Stimulated activated CD8-positive, alpha-beta memory T cell treated with anti-CD3 and anti-CD28 coated beads, Interleukin-12 subunit alpha, Interleukin-12 subunit beta, amount 100 ng/mL, for 24 hours (primary cell): ENCODE measurements at regions not wholly inside any gene's neighbourhood (a gene's known extent, or its start where the extent isn't known, plus 50 kb on each side); places are given as distances from the start of the nearest gene placed in this dataset.
"Not testable (repeated sequence)": the region's sequence is repeated elsewhere in the genome, so short reads cannot be mapped to it uniquely, and the experiment has no call there.

Experiments used
- DNase-seq: peaks from one replicate; pipeline ENCODE4 v3.0.0-alpha.2; 2020; ENCODE audit errors: extremely low read depth

DNA sequence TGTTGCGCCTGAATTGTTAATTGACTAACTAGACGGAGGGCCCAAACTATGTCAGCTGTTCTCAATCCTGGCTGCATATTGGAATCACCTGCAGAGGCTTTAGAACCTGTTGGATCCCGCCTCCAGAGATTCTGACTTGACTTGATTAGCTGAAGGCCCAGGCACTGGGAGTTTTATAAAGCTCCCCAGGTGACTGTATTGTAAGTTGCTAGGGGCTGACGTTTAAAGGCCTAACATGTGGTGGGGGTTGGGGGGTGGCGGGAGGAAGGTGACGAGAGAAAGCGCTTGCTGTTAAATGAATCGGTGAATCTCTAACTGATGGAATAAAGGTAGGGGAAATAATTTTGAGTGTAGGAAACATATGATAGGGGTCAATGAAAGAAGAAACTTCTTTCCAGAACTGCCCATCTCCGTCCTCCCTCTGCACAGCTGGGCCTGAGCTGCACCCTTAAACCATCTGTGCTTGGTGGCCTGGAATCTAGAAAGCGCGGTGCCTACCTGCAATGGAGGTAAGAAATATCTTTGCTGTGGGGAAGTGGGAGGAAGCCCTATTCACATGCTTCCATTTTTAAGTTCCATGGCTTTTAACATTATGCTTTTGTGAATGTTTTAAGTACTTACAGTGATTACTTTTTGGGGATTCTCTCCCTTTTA lies 225.0 kb upstream of the FAM3C start:
- DNase-seq = no peak

- no peak for DNase-seq
Observed at GRCh38 chr7:121620206-121620605, 224.1 kb upstream of the FAM3C start.

DNA sequence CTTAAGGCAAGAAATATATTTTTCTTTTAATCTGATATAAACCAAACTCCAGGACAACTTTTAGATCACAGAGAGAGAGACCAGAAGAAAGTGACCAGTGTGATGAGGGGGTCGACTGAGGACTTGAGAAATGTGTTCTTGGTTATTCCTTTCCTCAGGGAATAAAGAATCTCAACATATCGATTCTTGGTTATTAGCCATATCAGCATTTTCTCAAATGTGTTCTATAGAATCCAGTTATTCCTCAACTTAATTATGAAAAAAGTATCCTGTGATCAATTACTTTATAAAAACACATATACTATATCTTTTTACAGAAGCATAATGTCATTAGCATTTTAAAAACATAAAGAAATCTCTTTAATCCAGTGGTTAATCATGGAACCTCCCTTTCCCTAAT lies 222.1 kb upstream of the FAM3C start:
- no peak for DNase-seq

- DNase-seq = no peak
Observed at GRCh38 chr7:121610243-121610642, 214.1 kb upstream of the FAM3C start.

- DNase-seq = no peak
Observed at GRCh38 chr7:121609208-121609607, 213.1 kb upstream of the FAM3C start.

DNA sequence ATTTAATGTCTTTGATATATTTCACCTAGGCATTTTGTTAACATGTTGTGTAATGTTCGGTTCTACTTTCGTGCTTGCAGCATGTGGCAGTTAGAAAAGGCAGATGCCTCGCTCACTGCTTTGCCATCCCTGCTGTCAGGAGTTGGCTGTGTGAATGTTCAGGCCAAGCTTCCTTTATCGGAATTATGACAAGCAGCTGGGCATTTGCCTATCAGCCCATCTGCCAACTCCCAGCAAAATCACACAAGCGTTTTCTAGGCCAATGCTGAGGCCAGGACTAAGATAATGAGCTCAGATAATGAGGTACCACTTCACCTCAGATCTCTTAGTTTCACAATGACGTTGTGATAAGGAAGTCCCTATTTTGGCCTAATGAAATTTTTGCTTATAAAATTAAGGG lies 212.7 kb upstream of the FAM3C start:
- no peak for DNase-seq

DNA sequence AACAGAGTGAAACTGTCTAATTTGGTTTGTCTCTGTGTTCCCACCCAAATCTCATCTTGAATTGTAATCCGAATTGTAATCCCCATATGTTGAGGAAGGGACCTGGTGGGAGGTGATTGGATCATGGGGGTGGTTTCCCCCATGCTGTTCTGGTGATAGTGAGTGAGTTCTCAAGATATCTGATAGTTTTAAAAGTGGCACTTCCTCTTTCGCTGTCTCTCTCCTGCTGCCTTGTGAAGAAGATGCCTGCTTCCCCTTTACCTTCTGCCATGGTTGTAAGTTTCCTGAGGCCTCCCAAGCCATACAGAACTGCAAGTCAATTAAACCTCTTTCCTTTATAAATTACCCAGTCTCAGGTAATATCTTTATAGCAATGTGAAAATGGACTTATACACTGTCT lies 212.1 kb upstream of the FAM3C start:
- not testable (repeated sequence) for DNase-seq

DNA sequence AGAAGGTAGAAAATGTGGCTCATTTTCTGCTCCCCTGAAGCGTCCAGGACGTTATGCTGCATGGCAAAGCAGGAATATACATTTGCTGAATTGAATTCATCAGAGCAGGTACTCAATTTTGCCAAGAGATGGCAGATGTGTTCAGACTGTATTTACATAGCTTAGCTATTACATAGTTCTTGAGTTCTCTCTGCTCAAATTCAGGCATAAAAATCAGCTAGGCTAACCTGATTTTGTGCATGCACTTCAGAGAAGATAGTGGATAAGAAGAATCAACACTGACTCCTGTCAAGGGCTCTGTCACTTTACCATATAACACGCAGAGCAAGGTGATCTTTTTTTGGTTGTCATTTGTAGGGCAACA lies 209.2 kb upstream of the FAM3C start:
- no peak for DNase-seq

- no peak for DNase-seq
Observed at GRCh38 chr7:121604627-121605316, 208.7 kb upstream of the FAM3C start.

- no peak for DNase-seq
Observed at GRCh38 chr7:121603886-121604285, 207.8 kb upstream of the FAM3C start.

- DNase-seq = no peak
Observed at GRCh38 chr7:121599887-121600286, 203.8 kb upstream of the FAM3C start.

GRCh38 chr7:121595758-121596696 lies 199.9 kb upstream of the FAM3C start:
- DNase-seq = no peak

DNA sequence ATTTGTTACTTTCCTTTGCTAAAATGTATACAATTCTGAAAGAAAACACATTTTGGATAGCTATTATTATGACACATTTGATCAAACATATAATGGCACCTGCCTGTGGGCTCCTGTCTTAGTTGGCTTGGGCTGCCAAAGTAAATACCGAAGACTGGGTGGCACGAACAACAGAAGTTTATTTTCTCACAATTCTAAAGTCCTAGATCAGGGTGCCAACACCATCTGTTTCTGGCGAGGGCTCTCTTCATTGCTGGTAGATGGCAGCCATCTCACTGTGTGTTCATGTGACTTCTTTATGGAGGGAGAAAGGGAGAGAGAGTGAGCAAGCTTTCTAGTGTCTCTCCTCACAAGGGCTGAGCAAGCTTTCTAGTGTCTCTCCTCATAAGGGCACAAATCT lies 195.8 kb upstream of the FAM3C start:
- no peak for DNase-seq

DNA sequence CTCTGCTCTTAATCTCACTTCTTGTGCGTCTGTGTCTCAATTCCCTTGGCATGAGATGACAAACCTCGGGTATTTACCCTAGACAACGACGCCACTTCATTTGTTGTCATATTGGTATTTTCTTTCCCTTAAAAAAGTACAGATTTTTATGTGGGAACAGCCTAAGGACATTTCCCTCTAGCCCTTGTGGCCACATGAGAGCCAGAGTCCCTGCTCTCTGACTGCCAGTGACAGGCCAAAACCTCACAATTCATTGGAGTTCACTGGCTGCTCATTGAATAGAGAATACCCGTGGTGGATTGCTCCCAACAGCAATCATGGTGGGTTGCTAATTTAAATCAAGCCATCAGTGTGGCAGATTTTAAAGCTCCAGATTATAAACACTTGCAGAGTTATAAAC lies 191.3 kb upstream of the FAM3C start:
- DNase-seq = no peak

- DNase-seq = no peak
Observed at GRCh38 chr7:121582258-121582657, 186.2 kb upstream of the FAM3C start.

- no peak for DNase-seq
Observed at GRCh38 chr7:121579639-121580038, 183.5 kb upstream of the FAM3C start.

DNA sequence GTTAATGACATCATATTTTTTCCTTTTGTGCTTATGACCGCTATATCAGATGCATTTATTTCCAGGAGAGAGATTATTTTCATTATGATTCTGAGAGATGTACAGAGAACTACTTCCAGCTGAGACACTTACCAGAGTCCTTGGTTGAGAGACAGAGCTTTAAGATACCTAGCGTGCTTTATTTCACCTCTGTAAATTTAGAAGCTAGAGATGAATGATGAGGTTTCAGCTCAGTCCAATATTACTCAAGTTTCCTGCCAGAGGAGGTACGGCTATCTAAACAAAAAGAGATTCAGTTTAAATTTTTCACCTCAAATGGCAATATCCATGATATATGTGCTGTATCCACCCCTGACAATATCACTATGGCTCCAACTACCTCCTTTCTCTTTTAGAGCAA lies 182.6 kb upstream of the FAM3C start:
- no peak for DNase-seq

GRCh38 chr7:121576148-121576917 lies 180.2 kb upstream of the FAM3C start:
- no peak for DNase-seq

GRCh38 chr7:121575194-121575765 lies 179.2 kb upstream of the FAM3C start:
- no peak for DNase-seq

- no peak for DNase-seq
Observed at GRCh38 chr7:121574109-121574508, 178.0 kb upstream of the FAM3C start.

GRCh38 chr7:121572615-121573014 lies 176.5 kb upstream of the FAM3C start:
- DNase-seq = no peak

GRCh38 chr7:121570365-121570764 lies 174.3 kb upstream of the FAM3C start:
- DNase-seq = no peak
